ENCODE measurements at regions not wholly inside any gene's neighbourhood (a gene's known extent, or its start where the extent isn't known, plus 50 kb on each side); places are given as distances from the start of the nearest gene placed in this dataset.

GRCh38 chr18:10120622-10121021 lies 206.8 kb downstream of the VAPA start:
- H3K27me3 Mint-ChIP-seq (ENCODE audit: low read depth) = no peaks in the 10 kb centered on the region
- Histone ChIP-seq H3K79me1 (ENCODE audit: insufficient read depth, low read depth, low read length, poor library complexity, severe bottlenecking) (no peaks in the 10 kb centered on the region), H2AFZ (ENCODE audit: low read length) (no peak overlapping the region), H3K4me1 (ENCODE audit: insufficient read depth, low read length) (no peaks in the 10 kb centered on the region), H3K27ac (ENCODE audit: insufficient read length, low read depth, low read length) (no peak overlapping the region), H3K23ac (ENCODE audit: insufficient read length, low read depth, low read length) (no peak overlapping the region), H3K4me2 (ENCODE audit: insufficient read depth, insufficient read length, low read length) (no peak overlapping the region), H3K23me2 (ENCODE audit: insufficient read length, low read depth, low read length, poor library complexity, severe bottlenecking) (no peaks in the 10 kb centered on the region), H3T11ph (ENCODE audit: low read length) (no peak overlapping the region), H4K5ac (ENCODE audit: insufficient read length, low read depth, low read length) (no peak overlapping the region), H3K56ac (ENCODE audit: insufficient read length, low read depth, low read length) (no peak overlapping the region), H4K20me1 (ENCODE audit: control insufficient read depth, insufficient read depth, insufficient read length) (no peaks in the 10 kb centered on the region), H2BK120ac (ENCODE audit: low read depth, low read length, poor library complexity, severe bottlenecking) (no peak overlapping the region), H2BK5ac (ENCODE audit: insufficient read length, low read length) (no peak overlapping the region), H3K18ac (ENCODE audit: insufficient read length, low read depth, low read length) (no peak overlapping the region), H3K27me3 (ENCODE audit: insufficient read depth, low read length) (no peaks in the 10 kb centered on the region), H3K14ac (ENCODE audit: insufficient read depth, low read length) (no peak overlapping the region), H2BK20ac (ENCODE audit: low read depth, low read length, poor library complexity, severe bottlenecking) (no peak overlapping the region), H2AK5ac (ENCODE audit: insufficient read length, low read length) (no peak overlapping the region), H2BK15ac (ENCODE audit: low read depth, low read length) (no peak overlapping the region), H3K4ac (ENCODE audit: low read depth, low read length) (no peak overlapping the region), H2BK12ac (ENCODE audit: insufficient read length, low read depth, low read length) (no peak overlapping the region), H4K8ac (replicated peaks; ENCODE audit: insufficient read length, low read depth, low read length) (no peak overlapping the region), H3K9me3 (ENCODE audit: control insufficient read depth, low read depth, low read length) (no peaks in the 10 kb centered on the region), H4K91ac (ENCODE audit: insufficient read length, low read depth, low read length) (no peak overlapping the region), H3K9ac (ENCODE audit: extremely low read depth, insufficient read length, low read length) (no peak overlapping the region), H3K79me2 (ENCODE audit: insufficient read depth, low read length) (no peaks in the 10 kb centered on the region)
- no peak overlapping the region for H3K4me3 Mint-ChIP-seq
- no CpG with 5 or more reads among the region's 3 CpGs for WGBS (ENCODE audit: extremely low coverage, insufficient read length, low lambda C conversion rate)
- DNase-seq = no peak
- H3K36me3 Mint-ChIP-seq (ENCODE audit: insufficient read depth in 1 of 3, low read depth in 3 of 3) = peaks cover 0 to 4% (median 2%) of the 10 kb centered on the region in 3 experiments; a peak in 3 of 7 replicates
- peak overlapping the region in 1 of 3 experiments; percentile 63; a peak in 2 of 7 replicates for H3K27ac Mint-ChIP-seq
- TF ChIP-seq CTCF (conservative IDR thresholded peaks at IDR 0.05) = no peak
- H3K9me3 Mint-ChIP-seq = peaks cover 10 to 15% of the 10 kb centered on the region in 2 experiments; a peak in 4 of 5 replicates
- peaks cover 36 to 40% of the 10 kb centered on the region in 2 experiments for H3K4me1 Mint-ChIP-seq

All from H9 (cell line).